Mesothelial cell of epicardium (in vitro differentiated cells): ENCODE measurements at regions not wholly inside any gene's neighbourhood (a gene's known extent, or its start where the extent isn't known, plus 50 kb on each side); places are given as distances from the start of the nearest gene placed in this dataset.

Source experiments
- DNase-seq, 2 experiments: peaks; one replicate each; pipeline ENCODE4 v3.0.0; 2021; ENCODE audit warnings: low spot score in 2 of 2; ENCODE audit not compliant: unreplicated experiment in 2 of 2
- H3K27ac Mint-ChIP-seq: 2 replicates; pipeline ENCODE4 v1.8.0; 2021; ENCODE audit warnings: mixed read lengths
- H3K27me3 Mint-ChIP-seq: 2 replicates; pipeline ENCODE4 v1.8.0; 2021; ENCODE audit warnings: low read depth, mixed read lengths
- H3K36me3 Mint-ChIP-seq: 2 replicates; pipeline ENCODE4 v1.8.0; 2021; ENCODE audit warnings: mixed read lengths
- H3K4me1 Mint-ChIP-seq: 2 replicates; pipeline ENCODE4 v1.8.0; 2021; ENCODE audit warnings: mixed read lengths
- H3K4me3 Mint-ChIP-seq: 2 replicates; pipeline ENCODE4 v1.8.0; 2021; ENCODE audit warnings: mild to moderate bottlenecking, moderate library complexity, mixed read lengths
- H3K9me3 Mint-ChIP-seq: 2 replicates; pipeline ENCODE4 v1.8.0; 2021; ENCODE audit warnings: mixed read lengths
- CTCF ChIP-seq: fragments of 200-600 bp; sonication (generic); IDR thresholded peaks from one replicate; pipeline ENCODE4 v1.5.0; 2021; ENCODE audit warnings: antibody characterized with exemption; ENCODE audit not compliant: unreplicated experiment

- peaks cover 3% of the 10 kb centered on the region for H3K4me1 Mint-ChIP-seq
- peaks cover 8% of the 10 kb centered on the region for H3K27me3 Mint-ChIP-seq
- no peak for TF ChIP-seq CTCF
- H3K27ac Mint-ChIP-seq: no peak overlapping the region
- H3K9me3 Mint-ChIP-seq: peaks cover 14% of the 10 kb centered on the region
- DNase-seq: no peak
- H3K36me3 Mint-ChIP-seq: no peaks in the 10 kb centered on the region
- no peak overlapping the region for H3K4me3 Mint-ChIP-seq
Measured at GRCh38 chr18:8499810-8500675, 109.2 kb upstream of the RAB12 start.

- H3K27me3 Mint-ChIP-seq: no peaks in the 10 kb centered on the region
- H3K36me3 Mint-ChIP-seq: no peaks in the 10 kb centered on the region
- H3K9me3 Mint-ChIP-seq: peaks cover 14% of the 10 kb centered on the region
- no peak overlapping the region for H3K27ac Mint-ChIP-seq
- no peak for DNase-seq
- no peak for TF ChIP-seq CTCF
- H3K4me3 Mint-ChIP-seq: no peak overlapping the region
- peaks cover 3% of the 10 kb centered on the region for H3K4me1 Mint-ChIP-seq
Measured at GRCh38 chr18:8501044-8501443, 108.2 kb upstream of the RAB12 start.

- DNase-seq: no peak
- no peak overlapping the region for H3K4me3 Mint-ChIP-seq
- H3K4me1 Mint-ChIP-seq: peaks cover 6% of the 10 kb centered on the region
- H3K9me3 Mint-ChIP-seq: peaks cover 11% of the 10 kb centered on the region
- H3K36me3 Mint-ChIP-seq: no peaks in the 10 kb centered on the region
- H3K27me3 Mint-ChIP-seq: no peaks in the 10 kb centered on the region
- H3K27ac Mint-ChIP-seq: no peak overlapping the region
- TF ChIP-seq CTCF: no peak
Measured at GRCh38 chr18:8503248-8503647, 106.0 kb upstream of the RAB12 start.

GRCh38 chr18:8504424-8504823, 104.8 kb upstream of the RAB12 start:
- Mint-ChIP-seq H3K27me3 (peaks cover 2% of the 10 kb centered on the region), H3K36me3 (no peaks in the 10 kb centered on the region), H3K27ac (no peak overlapping the region), H3K4me1 (peaks cover 6% of the 10 kb centered on the region), H3K4me3 (no peak overlapping the region), H3K9me3 (peaks cover 3% of the 10 kb centered on the region)
- TF ChIP-seq CTCF: no peak
- no peak for DNase-seq

GRCh38 chr18:8504880-8505435, 104.3 kb upstream of the RAB12 start:
- Mint-ChIP-seq H3K4me3 (no peak overlapping the region), H3K4me1 (peaks cover 6% of the 10 kb centered on the region), H3K27me3 (peaks cover 2% of the 10 kb centered on the region), H3K27ac (no peak overlapping the region), H3K9me3 (peaks cover 3% of the 10 kb centered on the region), H3K36me3 (no peaks in the 10 kb centered on the region)
- peak in 1 of 2 experiments; percentile 21 for DNase-seq
- no peak for TF ChIP-seq CTCF
